Lung microvascular endothelial cell (primary cell): ENCODE measurements at regions not wholly inside any gene's neighbourhood (a gene's known extent, or its start where the extent isn't known, plus 50 kb on each side); places are given as distances from the start of the nearest gene placed in this dataset.
"Not testable (repeated sequence)": the region's sequence is repeated elsewhere in the genome, so short reads cannot be mapped to it uniquely, and the experiment has no call there.

Experiments used
- DNase-seq, 2 donors: peaks; one replicate each; pipeline versions ENCODE4 v3.0.0 to v3.0.0-alpha.2; 2010; ENCODE audit warnings: low read depth in 2 of 2

DNA sequence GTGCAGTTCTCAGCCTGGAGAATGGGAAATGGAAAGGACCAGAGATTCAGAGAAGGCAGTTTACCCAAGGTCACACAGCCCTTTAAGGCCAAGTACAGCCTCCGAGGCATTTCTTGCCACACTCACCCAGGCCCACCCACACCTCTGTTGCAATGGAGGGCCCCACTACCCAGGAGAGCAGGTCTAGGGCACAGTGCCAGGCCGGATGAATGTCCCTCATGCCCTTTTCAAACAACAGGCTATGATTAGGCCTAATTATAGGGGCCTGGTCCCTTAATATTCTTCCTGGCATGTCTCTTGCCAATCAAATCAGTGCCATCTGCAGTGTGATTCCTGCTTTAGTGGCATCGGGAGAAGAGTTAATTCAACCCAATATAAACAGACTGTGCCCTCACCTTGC is 195.3 kb downstream of the KLRB1 start:
- not testable (repeated sequence) for DNase-seq

DNA sequence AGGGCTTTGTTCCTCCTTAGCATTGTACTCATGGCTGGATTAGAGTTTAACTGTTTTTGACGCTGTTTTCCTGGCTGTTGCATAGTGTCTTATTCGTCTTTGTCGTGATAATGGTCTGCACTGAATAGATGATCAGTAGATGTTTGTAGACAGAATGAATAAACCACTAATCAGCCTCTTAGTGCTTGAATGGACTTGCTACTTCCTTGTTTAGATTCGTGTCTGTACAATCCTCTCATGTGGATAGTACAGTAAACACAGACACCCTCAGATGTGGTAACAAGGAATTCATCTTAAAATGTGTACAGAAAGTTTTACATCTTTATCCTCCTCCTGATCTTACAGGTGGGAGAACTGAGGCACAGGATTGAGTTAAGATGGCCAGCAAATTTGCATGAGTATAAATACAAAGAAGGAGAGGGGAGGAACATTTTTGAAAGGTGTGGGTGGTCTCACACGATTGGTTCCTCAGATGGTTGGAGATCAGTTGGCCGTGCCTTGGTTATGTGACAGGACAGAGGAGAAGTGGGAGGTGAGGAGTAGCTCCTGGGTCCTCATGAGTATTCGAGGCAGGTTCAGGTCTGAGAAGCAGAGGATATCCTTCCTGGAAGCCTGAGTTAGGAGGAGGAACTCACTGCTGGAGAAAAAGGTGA is 196.0 kb downstream of the KLRB1 start:
- not testable (repeated sequence) for DNase-seq

DNA sequence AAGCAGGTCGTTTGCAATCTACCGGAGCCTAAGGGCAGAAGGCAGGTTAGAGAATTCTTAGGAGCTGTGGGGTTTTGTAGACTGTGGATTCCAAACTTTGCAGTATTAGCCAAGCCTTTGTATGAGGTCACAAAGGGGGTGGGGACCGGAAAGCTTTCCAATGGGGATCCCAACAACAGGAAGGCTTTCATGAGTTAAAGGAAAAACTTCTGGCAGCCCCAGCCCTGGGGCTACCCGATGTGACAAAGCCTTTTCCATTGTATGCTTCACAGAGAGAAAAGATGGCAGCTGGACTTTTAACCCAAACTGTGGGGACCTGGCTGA is 199.2 kb upstream of the PZP start:
- peak; percentile 74 to 88 for DNase-seq

DNA sequence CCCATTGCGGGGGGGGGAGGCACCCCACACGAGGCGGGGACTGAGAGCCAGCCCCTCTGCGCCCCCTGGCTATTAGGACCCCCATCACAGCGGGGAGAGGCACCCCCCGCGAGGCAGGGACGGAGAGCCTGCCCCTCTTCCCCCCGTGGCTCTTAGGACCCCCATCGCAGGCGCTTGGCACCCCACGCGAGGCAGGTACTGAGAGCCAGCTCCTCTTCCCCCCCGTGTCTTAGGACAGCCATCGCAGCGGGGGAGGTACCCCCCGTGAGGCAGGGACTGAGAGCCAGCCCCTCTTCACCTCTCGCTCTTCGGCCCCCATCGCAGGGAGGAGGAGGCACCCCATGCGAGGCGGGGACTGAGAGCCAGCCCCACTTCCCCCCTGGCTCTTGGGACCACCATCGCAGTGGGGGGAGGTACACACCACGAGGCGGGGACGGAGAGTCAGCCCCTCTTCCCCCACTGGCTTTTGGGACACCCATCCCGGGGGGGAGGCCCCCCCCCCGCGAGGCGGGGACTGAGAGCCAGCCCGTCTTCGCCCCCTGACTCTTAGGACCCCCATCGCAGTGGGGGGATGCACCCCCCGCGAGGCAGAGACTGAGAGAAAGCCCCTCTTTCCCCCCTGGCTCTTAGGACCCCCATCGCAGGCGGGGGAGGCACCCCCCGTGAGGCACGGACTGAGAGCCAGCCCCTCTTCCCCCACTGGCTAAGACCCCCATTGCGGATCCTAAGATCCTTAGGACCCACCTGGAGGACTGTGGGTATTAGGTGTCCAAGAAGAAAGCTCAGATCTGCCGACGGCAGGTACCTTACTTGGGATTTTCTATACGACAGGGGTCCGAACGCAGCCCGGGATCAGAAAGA is 198.6 kb upstream of the PZP start:
- peak in 1 of 2 donors; percentile 41 for DNase-seq

DNA sequence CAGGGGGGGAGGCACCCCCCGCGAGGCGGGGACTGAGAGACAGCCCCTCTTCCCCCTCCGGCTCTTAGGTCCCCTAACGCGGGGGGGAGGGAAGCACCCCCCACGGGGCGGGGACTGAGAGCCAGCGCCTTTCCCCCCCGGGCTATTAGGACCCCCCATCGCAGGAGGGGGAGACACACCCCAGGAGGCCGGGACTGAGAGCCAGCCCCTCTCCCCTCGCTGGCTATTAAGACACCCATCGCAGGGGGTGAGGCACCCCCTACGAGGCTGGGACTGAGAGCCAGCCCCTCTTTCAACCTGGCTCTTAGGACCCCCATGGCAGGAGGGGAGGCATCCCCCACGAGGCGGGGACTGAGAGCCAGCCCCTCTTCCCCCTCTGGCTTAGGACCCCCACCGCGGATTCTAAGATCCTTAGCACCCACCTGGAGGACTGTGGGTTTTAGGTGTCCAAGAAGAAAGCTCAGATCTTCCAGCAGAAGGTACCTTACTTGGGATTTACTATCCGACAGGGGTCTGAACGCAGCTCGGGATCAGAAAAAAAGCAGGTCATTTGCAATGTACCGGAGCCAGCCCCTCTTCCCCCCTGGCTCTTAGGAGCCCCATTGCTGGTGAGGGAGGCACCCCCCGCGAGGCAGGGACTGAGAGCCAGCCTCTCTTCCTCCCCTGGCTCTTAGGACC is 197.8 kb upstream of the PZP start:
- no peak for DNase-seq

DNA sequence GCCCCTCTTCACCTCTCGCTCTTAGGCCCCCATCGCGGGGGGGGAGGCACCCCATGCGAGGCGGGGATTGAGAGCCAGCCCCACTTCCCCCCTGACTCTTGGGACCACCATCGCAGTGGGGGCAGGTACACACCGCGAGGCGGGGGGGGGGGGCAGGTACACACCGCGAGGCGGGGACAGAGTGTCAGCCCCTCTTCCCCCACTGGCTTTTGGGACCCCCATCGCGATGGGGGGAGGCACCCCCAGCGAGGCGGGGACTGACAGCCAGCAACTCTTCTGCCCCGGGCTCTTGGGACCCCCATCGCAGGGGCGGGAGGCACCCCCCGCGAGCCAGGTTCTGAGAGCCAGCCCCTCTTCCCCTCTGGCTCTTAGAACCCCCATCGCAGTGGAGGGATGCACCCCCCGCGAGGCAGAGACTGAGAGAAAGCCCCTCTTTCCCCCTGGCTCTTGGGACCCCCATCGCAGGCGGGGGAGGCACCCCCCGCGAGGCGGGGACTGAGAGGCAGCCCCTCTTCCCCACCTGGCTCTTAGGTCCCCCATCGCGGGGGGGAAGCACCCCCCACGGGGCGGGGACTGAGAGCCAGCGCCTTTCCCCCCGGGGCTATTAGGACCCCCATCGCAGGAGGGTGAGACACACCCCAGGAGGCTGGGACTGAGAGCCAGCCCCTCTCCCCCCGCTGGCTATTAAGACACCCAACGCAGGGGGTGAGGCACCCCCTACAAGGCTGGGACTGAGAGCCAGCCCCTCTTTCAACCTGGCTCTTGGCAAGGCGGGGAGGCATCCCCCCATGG is 196.5 kb upstream of the PZP start:
- DNase-seq, result no peak

DNA sequence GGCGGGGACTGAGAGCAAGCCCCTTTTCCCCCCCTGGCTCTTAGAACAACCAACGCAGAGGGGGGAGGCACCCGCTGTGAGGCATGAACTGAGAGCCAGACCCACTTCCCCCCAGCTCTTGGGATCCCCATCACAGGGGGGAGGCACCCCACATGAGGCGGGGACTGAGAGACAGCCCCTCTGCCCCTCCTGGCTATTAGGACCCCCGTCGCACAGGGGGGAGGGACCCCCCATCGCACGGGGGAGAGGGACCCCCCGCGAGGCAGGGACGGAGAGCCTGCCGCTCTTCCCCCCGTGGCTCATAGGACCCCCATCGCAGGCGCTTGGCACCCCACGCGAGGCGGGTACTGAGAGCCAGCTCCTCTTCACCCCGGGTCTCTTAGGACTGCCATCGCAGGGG is 195.8 kb upstream of the PZP start:
- DNase-seq, result no peak

DNA sequence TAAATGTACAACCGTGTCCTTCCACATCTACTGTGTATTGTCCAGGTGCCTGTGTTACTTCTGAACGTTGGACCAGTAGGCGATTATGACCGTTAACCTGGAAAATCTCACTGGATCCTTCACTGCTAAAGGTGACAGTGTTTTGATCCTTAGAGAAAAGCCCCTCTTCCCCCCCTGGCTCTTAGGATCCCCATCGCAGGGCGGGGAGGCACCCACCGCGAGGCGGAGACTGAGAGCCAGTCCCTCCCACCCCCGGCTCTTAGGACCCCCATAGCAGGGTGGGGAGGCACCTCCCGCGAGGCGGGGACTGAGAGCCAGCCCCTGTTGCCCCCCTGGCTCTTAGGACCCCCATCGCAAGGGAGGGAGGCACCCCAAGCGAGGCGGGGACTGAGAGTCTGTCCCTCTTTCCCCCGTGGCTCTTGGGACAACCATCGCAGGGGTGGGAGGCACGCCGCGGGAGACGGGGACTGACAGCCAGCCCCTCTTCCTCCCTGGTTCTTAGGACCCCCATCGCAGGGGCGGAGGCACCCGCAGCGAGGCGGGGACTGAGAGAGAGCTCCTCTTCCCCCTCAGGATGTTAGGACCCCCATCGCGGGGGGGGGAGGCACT is 194.3 kb upstream of the PZP start:
- not testable (repeated sequence) for DNase-seq

DNA sequence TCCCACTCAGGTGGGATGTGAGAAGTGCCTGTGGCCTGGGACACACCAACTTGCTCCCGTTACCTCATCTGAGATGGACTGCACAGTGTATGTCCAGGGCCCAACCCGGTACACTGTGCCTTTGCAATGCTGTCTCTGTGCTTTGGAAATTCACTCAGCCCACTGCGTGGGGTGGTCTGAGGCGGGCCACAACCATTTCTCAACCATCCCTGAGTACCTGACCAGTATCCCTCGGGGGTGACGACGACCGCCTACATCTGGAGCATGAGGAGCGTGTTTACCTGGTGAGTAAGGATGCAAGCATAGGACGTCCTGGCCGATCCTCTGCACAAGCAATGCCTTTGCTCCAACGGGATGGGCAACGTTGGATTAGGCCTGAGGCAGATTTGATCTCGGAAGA is 188.2 kb upstream of the PZP start:
- DNase-seq, result not testable (repeated sequence)

DNA sequence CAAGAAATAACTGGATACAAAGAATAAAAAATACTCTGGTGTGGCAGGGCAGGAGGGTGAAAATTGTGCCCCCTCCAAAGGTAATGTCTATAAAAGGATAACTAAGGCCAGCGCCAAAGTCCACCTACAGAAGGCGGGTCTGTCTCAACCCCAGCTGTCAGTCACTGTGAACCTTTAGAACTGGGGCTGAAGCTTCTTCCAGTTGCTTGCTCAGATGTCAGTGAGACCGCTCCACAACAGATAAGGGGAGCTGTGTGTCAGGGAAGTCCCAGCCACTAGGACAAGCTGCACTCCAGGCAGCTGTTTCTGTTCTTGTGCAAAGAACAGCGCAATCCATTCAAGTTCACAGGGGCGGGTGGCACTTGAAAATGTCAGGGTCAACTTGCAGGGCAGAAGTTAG is 187.0 kb upstream of the PZP start:
- not testable (repeated sequence) for DNase-seq

DNA sequence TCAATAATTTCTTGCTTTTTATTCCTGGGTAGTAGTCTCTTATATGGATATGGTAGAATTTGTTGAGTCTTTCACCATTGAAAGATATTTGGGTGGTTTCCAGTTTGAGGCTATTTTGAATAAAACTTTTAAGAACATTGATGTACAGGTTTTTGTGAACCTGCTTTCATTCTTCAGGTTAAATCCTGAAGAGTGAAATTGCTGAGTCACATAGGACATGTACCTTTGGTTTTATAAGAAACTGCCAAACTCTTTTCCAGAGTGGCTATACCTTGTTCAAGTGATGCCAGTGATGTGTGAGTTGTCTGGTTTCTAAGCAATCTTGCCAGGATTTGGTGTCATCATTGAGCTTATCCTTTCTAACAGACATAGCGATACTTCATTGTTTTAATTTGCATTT is 184.6 kb upstream of the PZP start:
- DNase-seq, result no peak

DNA sequence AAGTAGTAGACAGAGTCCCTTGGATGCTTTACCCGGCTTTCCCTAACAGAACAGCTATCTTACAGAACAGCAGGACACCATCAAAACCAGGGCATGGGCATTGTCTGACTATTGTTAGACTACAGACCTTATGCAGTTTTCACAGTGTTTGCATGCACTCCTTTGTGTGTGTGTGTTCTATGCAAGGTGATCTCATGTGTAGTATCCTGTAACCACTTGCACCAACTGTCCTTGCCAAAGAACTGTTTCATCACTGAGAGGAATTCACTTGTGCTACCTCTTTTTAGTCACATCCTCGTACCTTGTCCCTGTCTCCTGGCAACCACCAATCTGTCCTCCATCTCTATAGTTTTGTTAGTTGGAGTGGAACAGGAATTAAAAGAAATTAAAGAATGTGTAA is 183.6 kb upstream of the PZP start:
- DNase-seq, result peak in 1 of 2 donors; percentile 40

DNA sequence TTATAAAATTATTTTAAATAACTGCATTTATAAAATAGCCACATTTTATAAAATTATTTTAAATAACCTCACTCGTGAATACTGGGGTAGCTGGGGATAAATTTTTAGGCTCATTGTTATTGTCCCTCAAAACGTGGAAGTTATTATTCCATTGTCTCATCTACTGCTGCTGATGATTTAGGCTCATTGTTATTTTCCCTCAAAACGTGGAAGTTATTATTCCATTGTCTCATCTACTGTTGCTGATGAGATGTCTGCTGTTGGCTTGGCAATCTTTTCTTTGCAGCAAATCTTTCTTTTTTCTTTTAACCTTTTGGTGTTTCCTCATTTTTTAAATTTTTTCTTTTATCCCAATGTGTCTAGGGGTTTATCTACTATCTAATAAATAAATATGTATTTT is 182.6 kb upstream of the PZP start:
- peak in 1 of 2 donors; percentile 81 for DNase-seq

DNA sequence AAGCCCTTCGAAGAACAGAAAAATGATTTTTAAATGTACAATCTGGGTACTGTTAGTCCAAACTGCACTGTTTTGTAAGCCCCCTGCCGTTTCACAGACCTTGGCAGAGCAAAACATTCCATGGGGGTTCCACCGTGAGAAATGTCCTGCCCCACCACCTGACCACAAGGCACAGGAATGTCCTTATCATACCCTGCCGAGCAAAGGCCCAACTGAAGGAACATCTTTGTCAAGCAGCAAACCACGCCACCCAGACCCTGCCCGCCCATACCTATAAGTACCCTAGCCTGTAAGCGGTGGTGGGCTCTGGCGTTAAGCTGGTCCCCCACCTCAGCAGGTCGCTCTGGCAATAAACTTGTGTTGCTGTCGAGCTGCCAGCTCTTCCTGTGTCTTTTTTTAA is 181.6 kb upstream of the PZP start:
- no peak for DNase-seq

DNA sequence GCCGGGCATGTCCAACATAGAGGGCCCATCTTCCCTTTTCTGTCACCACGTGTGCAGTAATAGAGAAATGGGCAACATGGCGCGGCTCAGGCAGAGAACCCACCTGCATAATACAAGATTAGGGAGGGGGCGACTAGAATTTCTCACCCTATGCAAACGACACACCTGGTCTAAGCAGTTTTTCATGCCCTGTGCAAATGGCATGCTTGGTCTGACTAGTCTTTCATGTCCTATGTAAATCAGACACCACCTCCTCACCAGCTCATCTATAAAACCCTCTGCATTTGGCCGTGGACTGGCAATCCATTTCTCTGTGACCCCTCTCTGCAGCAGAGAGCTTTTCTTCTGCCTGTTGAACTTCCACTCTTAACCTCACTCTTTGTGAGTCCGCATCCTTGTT is 180.2 kb upstream of the PZP start:
- no peak for DNase-seq

DNA sequence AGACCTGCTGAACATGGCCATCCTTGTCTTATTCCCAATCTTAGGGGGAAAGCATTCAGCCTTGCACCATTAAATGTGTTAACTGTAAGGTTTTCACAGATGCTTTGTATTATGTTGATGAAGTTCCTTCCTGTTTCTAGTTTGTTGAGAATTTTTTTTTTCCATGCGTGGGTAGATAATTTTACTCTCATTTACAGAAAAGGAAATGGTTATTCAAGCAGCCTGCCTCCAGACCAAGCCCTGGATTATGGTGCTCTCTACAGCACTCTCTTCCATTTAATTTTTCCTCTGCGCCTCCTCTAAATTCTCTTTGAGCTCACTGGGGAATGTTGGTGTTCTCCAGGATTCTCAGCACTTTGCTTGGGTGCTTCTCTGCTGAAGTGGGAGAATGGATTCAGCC is 179.3 kb upstream of the PZP start:
- DNase-seq, result no peak

DNA sequence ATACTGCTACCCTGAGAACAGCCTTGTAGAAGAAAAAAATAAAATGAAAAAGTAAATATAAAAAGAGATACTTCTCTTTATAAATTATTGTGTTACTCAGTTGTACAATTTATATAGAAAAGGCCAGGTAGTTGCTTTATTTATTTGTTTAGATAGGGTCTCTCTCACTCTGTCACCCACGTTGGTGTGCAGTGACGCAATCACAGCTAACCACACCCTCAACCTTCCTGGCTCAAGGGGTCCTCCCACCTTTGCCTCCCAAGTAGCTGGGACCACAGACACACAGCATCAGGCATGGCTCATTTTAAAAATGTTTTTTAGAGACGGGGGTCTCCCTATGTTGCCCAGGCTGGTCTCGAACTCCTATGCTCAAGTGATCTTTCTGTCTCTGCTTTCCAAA is 175.4 kb upstream of the PZP start:
- no peak for DNase-seq

DNA sequence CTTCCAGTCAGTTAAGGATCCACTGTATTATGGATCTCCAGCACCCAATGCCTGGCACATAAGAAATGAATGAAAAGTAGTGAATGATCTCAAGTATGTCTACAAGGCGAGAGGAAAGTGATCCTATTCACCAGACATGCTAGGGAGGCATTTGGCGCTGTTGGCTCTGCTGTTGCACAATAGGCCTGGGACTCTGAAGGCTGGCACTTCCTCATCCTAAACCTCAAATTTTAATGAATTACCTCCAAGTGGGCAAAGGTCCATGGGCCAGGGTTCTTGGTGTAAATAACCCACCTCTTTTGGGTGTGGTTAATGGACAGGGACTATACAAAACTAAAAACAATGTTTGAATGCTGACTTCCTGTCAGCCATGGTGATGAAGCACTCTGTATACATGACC is 173.4 kb upstream of the PZP start:
- no peak for DNase-seq

DNA sequence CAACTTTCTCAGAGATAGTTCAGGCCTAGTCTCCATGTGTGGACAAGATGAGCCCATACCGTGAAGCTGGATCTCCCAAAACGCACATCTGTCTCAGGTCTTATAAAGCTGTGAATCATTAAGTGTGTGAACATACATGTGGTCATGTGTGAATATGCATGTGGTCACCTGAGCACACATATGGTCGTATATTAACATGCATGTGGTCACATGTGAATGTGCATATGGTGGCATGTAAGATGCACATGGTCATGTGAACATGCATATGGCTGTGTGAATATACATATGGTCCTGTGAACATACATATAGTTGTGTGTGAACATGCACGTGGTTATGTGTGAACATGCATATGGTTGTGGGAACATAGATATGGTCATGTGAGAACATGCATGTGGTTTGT is 172.5 kb upstream of the PZP start:
- no peak for DNase-seq

DNA sequence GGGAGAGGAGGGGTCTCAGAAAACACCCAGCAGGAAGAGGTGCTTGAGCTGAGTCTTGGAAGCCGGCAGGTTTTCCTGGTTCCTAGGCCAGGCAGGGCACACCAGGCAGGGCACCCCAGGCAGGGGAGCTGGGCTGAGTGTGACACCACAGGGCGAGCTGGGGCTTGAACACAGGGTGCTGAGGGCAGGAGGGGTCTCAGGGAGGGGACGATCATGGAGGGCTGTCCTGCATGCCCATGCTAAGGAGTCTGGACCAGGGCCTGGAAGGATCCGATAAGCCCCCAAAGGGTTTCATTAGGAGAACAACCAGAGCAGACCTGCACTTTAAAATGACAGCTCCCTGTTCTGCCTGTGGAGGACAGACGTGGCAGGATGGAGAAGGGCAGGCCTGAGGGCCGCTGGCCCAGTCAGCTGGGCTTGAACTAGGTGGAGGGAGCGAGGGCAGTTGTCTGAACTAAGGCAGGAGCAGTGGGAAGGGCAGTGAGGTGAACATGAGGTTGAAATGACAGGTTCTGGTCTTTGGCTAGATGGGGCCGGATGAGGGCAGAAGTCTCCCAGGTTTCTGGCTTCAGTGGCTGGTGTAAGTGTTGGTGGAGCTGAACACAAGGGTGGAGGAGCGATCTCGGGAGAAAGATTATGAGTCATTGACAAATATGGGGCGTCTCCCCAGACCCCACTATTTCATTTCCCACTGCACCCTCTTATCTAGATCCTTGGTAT is 171.0 kb upstream of the PZP start:
- DNase-seq, result no peak

DNA sequence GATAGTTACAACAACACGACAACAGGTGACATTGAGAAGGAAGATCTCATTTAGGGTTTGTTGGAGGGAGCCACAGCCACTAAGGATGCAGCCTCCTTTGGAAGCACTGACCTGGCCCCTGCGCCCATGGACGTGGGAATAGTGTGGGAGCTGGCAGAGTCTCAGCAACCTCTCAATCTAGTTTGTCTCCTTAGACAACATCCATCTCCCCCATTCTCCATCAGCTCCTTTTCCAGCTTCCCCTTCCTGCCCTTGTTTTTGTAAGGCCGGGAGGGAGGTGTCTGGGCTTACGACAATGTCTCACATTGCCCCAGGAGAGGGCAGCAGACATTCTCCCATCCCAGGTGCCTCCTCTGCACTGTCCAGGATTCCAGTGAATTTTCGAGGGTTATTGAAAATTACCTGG is 170.2 kb upstream of the PZP start:
- DNase-seq, result peak; percentile 53 to 79
